Keratinocyte (primary cell): ENCODE measurements at regions not wholly inside any gene's neighbourhood (a gene's known extent, or its start where the extent isn't known, plus 50 kb on each side); places are given as distances from the start of the nearest gene placed in this dataset.

Experiments
- DNase-seq: peaks from one replicate; pipeline ENCODE4 v3.0.0-alpha.2; 2011; ENCODE audit warnings: low read depth, missing footprints, low spot score
- FAIRE-seq: peaks from 2 replicates; lab custom pipeline; 2011; peaks lifted over from hg19 to GRCh38; lab: Jason Lieb, UNC
- H2AFZ ChIP-seq: 2 replicates; pipeline ENCODE4 v1.6.0; 2012; ENCODE audit warnings: low read length, control low read depth, inconsistent platforms; ENCODE audit not compliant: control insufficient read depth
- H3K27ac ChIP-seq: 2 replicates; pipeline ENCODE4 v1.5.1; 2011; ENCODE audit warnings: low read length; ENCODE audit not compliant: control insufficient read depth, insufficient read depth
- H3K27me3 ChIP-seq: 3 replicates; pipeline ENCODE4 v1.6.0; 2011; ENCODE audit warnings: low read length; ENCODE audit not compliant: control insufficient read depth, insufficient read depth; ENCODE audit errors: extremely low read depth
- H3K36me3 ChIP-seq, 2 experiments: 2 replicates in 1 of 2; 3 replicates in 1 of 2; pipeline ENCODE4 v1.5.1; 2011; ENCODE audit warnings: low read length in 2 of 2, mild to moderate bottlenecking in 1 of 2; ENCODE audit not compliant: control insufficient read depth in 2 of 2, insufficient read depth in 2 of 2; ENCODE audit errors: extremely low read depth in 1 of 2
- H3K4me1 ChIP-seq: 3 replicates; pipeline ENCODE4 v1.5.1; 2011; ENCODE audit warnings: low read length; ENCODE audit not compliant: control insufficient read depth, insufficient read depth; ENCODE audit errors: extremely low read depth
- H3K4me2 ChIP-seq: 3 replicates; pipeline ENCODE4 v1.6.0; 2011; ENCODE audit warnings: low read depth, low read length; ENCODE audit not compliant: control insufficient read depth, insufficient read depth; ENCODE audit errors: extremely low read depth
- H3K4me3 ChIP-seq, 3 experiments: fragments of 200-600 bp in 1 of 3; sonication (generic) in 1 of 3; 2 replicates in 2 of 3; 3 replicates in 1 of 3; pipeline ENCODE4 v1.5.1; 2011 to 2016; ENCODE audit warnings: low read length in 3 of 3, mild to moderate bottlenecking in 3 of 3, control low read depth in 2 of 3, inconsistent platforms in 1 of 3, low read depth in 1 of 3, mixed read lengths in 1 of 3, mixed run types in 1 of 3, moderate library complexity in 1 of 3; ENCODE audit not compliant: control insufficient read depth in 2 of 3, insufficient read depth in 2 of 3; ENCODE audit errors: extremely low read depth in 1 of 3
- H3K79me2 ChIP-seq: 2 replicates; pipeline ENCODE4 v1.6.0; 2012; ENCODE audit warnings: low read length; ENCODE audit not compliant: control insufficient read depth, insufficient read depth
- H3K9ac ChIP-seq: 3 replicates; pipeline ENCODE4 v1.6.0; 2011; ENCODE audit warnings: low read length; ENCODE audit not compliant: control insufficient read depth, insufficient read depth; ENCODE audit errors: extremely low read depth
- H3K9me1 ChIP-seq: 3 replicates; pipeline ENCODE4 v1.6.0; 2011; ENCODE audit warnings: low read length; ENCODE audit not compliant: control insufficient read depth, insufficient read depth; ENCODE audit errors: extremely low read depth
- H3K9me3 ChIP-seq: 2 replicates; pipeline ENCODE4 v1.5.1; 2012; ENCODE audit warnings: low read depth, low read length; ENCODE audit not compliant: control insufficient read depth
- H4K20me1 ChIP-seq: 3 replicates; pipeline ENCODE4 v1.6.0; 2011; ENCODE audit warnings: low read length; ENCODE audit not compliant: control insufficient read depth, insufficient read depth; ENCODE audit errors: extremely low read depth
- EZH2 ChIP-seq: IDR thresholded peaks from one replicate; pipeline ENCODE4 v1.6.1; 2012; ENCODE audit warnings: inconsistent platforms, mild to moderate bottlenecking, low read length, moderate library complexity
- dilution Hi-C: fragments of 300-500 bp; cut with MboI; formaldehyde crosslinking; loops from one replicate; pipeline ENCODE4 v1.7.0; 2020; ENCODE audit warnings: low sequenced_read_pairs; ENCODE audit not compliant: extremely low pct_ligation_motif_present
- TF ChIP-seq, protein P1 (sequence below), 3 experiments: IDR thresholded peaks in 1 of 3; conservative IDR thresholded peaks in 1 of 3; optimal IDR thresholded peaks in 1 of 3; 2 replicates in 2 of 3; 3 replicates in 1 of 3; pipeline versions ENCODE3 to v1.5.1; 2011; ENCODE audit warnings: low read length in 3 of 3, mild to moderate bottlenecking in 3 of 3, moderate library complexity in 2 of 3, control low read depth in 1 of 3, inconsistent platforms in 1 of 3; ENCODE audit not compliant: insufficient read depth in 2 of 3; ENCODE audit errors: extremely low read depth in 1 of 3

DNA sequence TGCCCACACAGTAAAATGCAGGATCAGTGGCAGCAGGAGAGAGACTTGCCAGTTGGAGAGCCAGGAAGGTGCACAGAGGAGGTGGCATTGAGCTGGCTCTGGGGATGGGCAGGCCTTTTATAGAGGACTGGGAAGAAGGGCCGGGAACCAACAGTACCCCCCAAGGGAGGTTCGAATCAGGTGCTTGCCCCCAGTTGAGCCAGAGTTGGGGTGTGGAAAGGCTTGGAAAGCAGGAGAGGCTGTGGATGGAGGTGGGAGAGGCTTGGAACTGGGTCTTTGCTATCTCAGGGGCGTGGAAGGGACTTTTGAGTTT is 107.6 kb downstream of the KLF13 start:
- Histone ChIP-seq H3K36me3 (no peaks in the 10 kb centered on the region), H3K4me2 (peak overlapping the region; percentile 79), H2AFZ (peak overlapping the region; percentile 30), H3K79me2 (no peaks in the 10 kb centered on the region), H3K4me1 (peaks cover 33% of the 10 kb centered on the region), H3K9me1 (no peaks in the 10 kb centered on the region), H3K27me3 (no peaks in the 10 kb centered on the region), H3K9me3 (no peaks in the 10 kb centered on the region), H3K9ac (peak overlapping the region; percentile 85), H4K20me1 (no peaks in the 10 kb centered on the region), H3K27ac (peak overlapping the region; percentile 88), H3K4me3 (peak overlapping the region in 2 of 3 experiments; percentile 34 to 35)
- DNase-seq (no peak), FAIRE-seq (peak; percentile 62)
- no peak for TF ChIP-seq EZH2
- TF ChIP-seq, protein P1, sequence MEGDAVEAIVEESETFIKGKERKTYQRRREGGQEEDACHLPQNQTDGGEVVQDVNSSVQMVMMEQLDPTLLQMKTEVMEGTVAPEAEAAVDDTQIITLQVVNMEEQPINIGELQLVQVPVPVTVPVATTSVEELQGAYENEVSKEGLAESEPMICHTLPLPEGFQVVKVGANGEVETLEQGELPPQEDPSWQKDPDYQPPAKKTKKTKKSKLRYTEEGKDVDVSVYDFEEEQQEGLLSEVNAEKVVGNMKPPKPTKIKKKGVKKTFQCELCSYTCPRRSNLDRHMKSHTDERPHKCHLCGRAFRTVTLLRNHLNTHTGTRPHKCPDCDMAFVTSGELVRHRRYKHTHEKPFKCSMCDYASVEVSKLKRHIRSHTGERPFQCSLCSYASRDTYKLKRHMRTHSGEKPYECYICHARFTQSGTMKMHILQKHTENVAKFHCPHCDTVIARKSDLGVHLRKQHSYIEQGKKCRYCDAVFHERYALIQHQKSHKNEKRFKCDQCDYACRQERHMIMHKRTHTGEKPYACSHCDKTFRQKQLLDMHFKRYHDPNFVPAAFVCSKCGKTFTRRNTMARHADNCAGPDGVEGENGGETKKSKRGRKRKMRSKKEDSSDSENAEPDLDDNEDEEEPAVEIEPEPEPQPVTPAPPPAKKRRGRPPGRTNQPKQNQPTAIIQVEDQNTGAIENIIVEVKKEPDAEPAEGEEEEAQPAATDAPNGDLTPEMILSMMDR (optimal IDR thresholded peaks at IDR 0.05 in 1 of 3, IDR thresholded peaks at IDR 0.05 in 1 of 3, conservative IDR thresholded peaks at IDR 0.05 in 1 of 3; ENCODE audit: extremely low read depth in 1 of 3, insufficient read depth in 2 of 3, low read length in 3 of 3) = no peak
- dilution Hi-C loops = no loop called here

DNA sequence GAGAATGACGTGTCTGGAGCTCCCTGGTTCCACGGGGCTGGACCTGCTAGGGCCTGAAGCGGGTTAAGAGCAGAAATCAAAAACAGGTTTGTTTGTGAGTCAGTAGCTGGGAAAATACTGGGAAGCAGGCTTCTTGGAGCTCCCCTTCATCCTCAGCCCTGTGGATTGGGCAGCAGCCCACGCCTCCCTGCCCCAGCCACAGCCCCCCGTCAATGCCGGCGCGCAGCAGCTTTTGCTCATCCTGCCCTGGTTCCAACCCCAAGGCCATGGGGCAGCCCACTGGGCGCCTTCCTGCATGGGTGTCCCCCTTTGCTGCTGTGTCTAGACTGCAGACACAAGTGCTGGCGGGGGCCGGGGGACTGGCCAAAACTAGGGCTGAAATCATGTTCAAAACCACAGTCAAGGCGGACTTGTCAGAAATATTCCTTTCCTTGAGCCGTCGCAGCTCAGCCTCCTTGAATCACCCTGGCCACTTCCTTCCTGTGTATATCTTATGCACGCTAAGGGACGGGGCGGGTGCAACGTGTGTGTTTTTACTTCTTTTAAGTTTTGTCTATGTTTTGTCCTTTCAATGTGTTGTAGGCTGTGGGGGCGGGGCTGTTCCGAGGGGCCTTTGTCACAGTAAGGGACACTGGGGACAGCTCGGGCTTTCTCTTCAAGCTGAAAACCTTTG is 108.1 kb downstream of the KLF13 start:
- peak overlapping the region in 2 of 3 experiments; percentile 34 for H3K4me3 ChIP-seq
- DNase-seq = peak; percentile 61

More for the DNA sequence above, 108.1 kb downstream of the KLF13 start:
- H3K4me1 ChIP-seq = peaks cover 33% of the 10 kb centered on the region
- no peaks in the 10 kb centered on the region for H3K27me3 ChIP-seq
- no peaks in the 10 kb centered on the region for H4K20me1 ChIP-seq
- peak overlapping the region; percentile 85 for H3K9ac ChIP-seq
- dilution Hi-C loops = no loop called here
- no peaks in the 10 kb centered on the region for H3K79me2 ChIP-seq
- peak overlapping the region; percentile 58 for H2AFZ ChIP-seq
- no peaks in the 10 kb centered on the region for H3K36me3 ChIP-seq
- no peaks in the 10 kb centered on the region for H3K9me3 ChIP-seq
- H3K4me2 ChIP-seq = peak overlapping the region; percentile 79
- no peak for FAIRE-seq
- no peaks in the 10 kb centered on the region for H3K9me1 ChIP-seq
- peak overlapping the region; percentile 88 for H3K27ac ChIP-seq
- TF ChIP-seq EZH2 = no peak
- TF ChIP-seq, protein P1 (optimal IDR thresholded peaks at IDR 0.05 in 1 of 3, IDR thresholded peaks at IDR 0.05 in 1 of 3, conservative IDR thresholded peaks at IDR 0.05 in 1 of 3; ENCODE audit: extremely low read depth in 1 of 3, insufficient read depth in 2 of 3, low read length in 3 of 3) = no peak
